PC-9 (cell line): ENCODE measurements at regions not wholly inside any gene's neighbourhood (a gene's known extent, or its start where the extent isn't known, plus 50 kb on each side); places are given as distances from the start of the nearest gene placed in this dataset.

Experiments used
- BruUV-seq: library from RNA; stranded (reverse); fragments of 400-500 nt; replicated peaks from 2 replicates; lab custom pipeline; 2021; lab: Mats Ljungman, UMichigan
- CTCF ChIA-PET: fragments of 300-600 bp; sonication (Branson Sonifier 250); formaldehyde crosslinking; loops from one replicate; lab custom pipeline; 2022; ENCODE audit warnings: antibody characterized with exemption; lab: Charles Lee
- POLR2A ChIA-PET: fragments of 300-600 bp; sonication (Branson Sonifier 250); formaldehyde crosslinking; loops from one replicate; lab custom pipeline; 2022; ENCODE audit warnings: antibody characterized with exemption; ENCODE audit not compliant: unreplicated experiment; lab: Charles Lee
- DNase-seq, 2 experiments: peaks; one replicate each; pipeline versions ENCODE4 v3.0.0 to v3.0.0-alpha.2; 2015 to 2022; ENCODE audit warnings: mixed read lengths in 1 of 2
- H2AFZ ChIP-seq: fragments of 200-600 bp; sonication (generic); 2 replicates; pipeline ENCODE4 v1.8.1; 2017; ENCODE audit warnings: antibody characterized with exemption
- H3F3A ChIP-seq: fragments of 200-600 bp; sonication (generic); 2 replicates; pipeline ENCODE4 v1.8.1; 2017; ENCODE audit warnings: antibody characterized with exemption, mild to moderate bottlenecking, low read depth; ENCODE audit not compliant: insufficient read depth
- H3K27ac ChIP-seq: fragments of 200-600 bp; sonication (generic); 2 replicates; pipeline ENCODE4 v1.6.1; 2016; ENCODE audit warnings: mixed run types
- H3K27me3 ChIP-seq: fragments of 200-600 bp; sonication (generic); 2 replicates; pipeline ENCODE4 v1.6.1; 2016; ENCODE audit warnings: low read depth, mixed run types; ENCODE audit not compliant: insufficient read depth
- H3K36me3 ChIP-seq: fragments of 200-600 bp; sonication (generic); 2 replicates; pipeline ENCODE4 v1.6.1; 2016; ENCODE audit warnings: low read depth, mixed run types
- H3K4me1 ChIP-seq: fragments of 200-600 bp; sonication (generic); replicated peaks from 2 replicates; pipeline ENCODE4 v1.6.1; 2016; ENCODE audit warnings: mixed run types; ENCODE audit not compliant: insufficient read depth
- H3K4me2 ChIP-seq: fragments of 200-600 bp; sonication (generic); 2 replicates; pipeline ENCODE4 v1.6.1; 2017; ENCODE audit warnings: mixed run types
- H3K4me3 ChIP-seq: fragments of 200-600 bp; sonication (generic); 2 replicates; pipeline ENCODE4 v1.6.1; 2016; ENCODE audit warnings: mixed run types
- H3K79me2 ChIP-seq: fragments of 200-600 bp; sonication (generic); 2 replicates; pipeline ENCODE4 v1.6.1; 2017; ENCODE audit warnings: low read depth, mixed run types
- H3K9me2 ChIP-seq: fragments of 200-600 bp; sonication (generic); 2 replicates; pipeline ENCODE4 v1.8.1; 2017; ENCODE audit warnings: mild to moderate bottlenecking; ENCODE audit not compliant: insufficient read depth
- H3K9me3 ChIP-seq: fragments of 200-600 bp; sonication (generic); 2 replicates; pipeline ENCODE4 v1.8.1; 2016; ENCODE audit warnings: low read depth; ENCODE audit not compliant: insufficient read depth
- H4K20me1 ChIP-seq: fragments of 200-600 bp; sonication (generic); 2 replicates; pipeline ENCODE4 v1.8.1; 2017; ENCODE audit not compliant: insufficient read depth
- CTCF ChIP-seq: fragments of 200-600 bp; sonication (generic); conservative IDR thresholded peaks from 2 replicates; pipeline ENCODE4 v1.6.1; 2017; ENCODE audit warnings: mixed run types, antibody characterized with exemption, mild to moderate bottlenecking, moderate library complexity
- EZH2 ChIP-seq: fragments of 200-600 bp; sonication (generic); IDR thresholded peaks from 2 replicates; pipeline ENCODE4 v1.8.0; 2017; ENCODE audit warnings: antibody characterized with exemption, low read depth
- intact Hi-C: fragments of 100-400 bp; cut with micrococcal nuclease; formaldehyde crosslinking; loops from one replicate; pipeline ENCODE4 v1.10.0; 2022; ENCODE audit not compliant: unreplicated experiment

- no peak for DNase-seq
- POLR2A ChIA-PET = interaction anchor here (0.6 kb wide), 1 partner anchor 443 kb away, joined by 4 read pairs; no protein-coding TSS in a partner anchor
Measured at GRCh38 chr3:102686792-102687191, 252.0 kb downstream of the ZPLD1 start.

GRCh38 chr3:102687851-102688555 lies 253.2 kb downstream of the ZPLD1 start:
- H3K9me3 ChIP-seq = no peaks in the 10 kb centered on the region
- intact Hi-C loops = no loop called here
- no peaks in the 10 kb centered on the region for H3K4me1 ChIP-seq

More at GRCh38 chr3:102686792-102687191, 252.0 kb downstream of the ZPLD1 start:
- CTCF ChIA-PET = no interaction called here
- no peak overlapping the region for H3K4me3 ChIP-seq
- H3F3A ChIP-seq = no peaks in the 10 kb centered on the region
- H4K20me1 ChIP-seq = no peaks in the 10 kb centered on the region
- H3K79me2 ChIP-seq = no peaks in the 10 kb centered on the region
- H3K9me3 ChIP-seq = no peaks in the 10 kb centered on the region
- no peaks in the 10 kb centered on the region for H3K36me3 ChIP-seq
- H3K9me2 ChIP-seq = no peaks in the 10 kb centered on the region
- BruUV-seq = no TSS peak
- H3K27me3 ChIP-seq = no peaks in the 10 kb centered on the region
- intact Hi-C loops = no loop called here
- H3K4me2 ChIP-seq = no peak overlapping the region
- no peak overlapping the region for H3K27ac ChIP-seq
- H3K4me1 ChIP-seq = no peaks in the 10 kb centered on the region
- H2AFZ ChIP-seq = no peak overlapping the region
- TF ChIP-seq EZH2 (no peak), CTCF (no peak)

GRCh38 chr3:102688556-102688930 lies 253.7 kb downstream of the ZPLD1 start:
- Histone ChIP-seq H3K4me2 (no peak overlapping the region), H2AFZ (no peak overlapping the region), H3K27ac (no peak overlapping the region), H3K79me2 (no peaks in the 10 kb centered on the region), H4K20me1 (no peaks in the 10 kb centered on the region), H3K9me2 (no peaks in the 10 kb centered on the region), H3K27me3 (no peaks in the 10 kb centered on the region), H3K4me1 (no peaks in the 10 kb centered on the region), H3K36me3 (no peaks in the 10 kb centered on the region), H3K4me3 (no peak overlapping the region), H3F3A (no peaks in the 10 kb centered on the region), H3K9me3 (no peaks in the 10 kb centered on the region)
- POLR2A ChIA-PET = no interaction called here
- intact Hi-C loops = no loop called here
- no TSS peak for BruUV-seq
- TF ChIP-seq CTCF (no peak), EZH2 (no peak)
- CTCF ChIA-PET = no interaction called here
- DNase-seq = no peak

More at GRCh38 chr3:102687851-102688555, 253.2 kb downstream of the ZPLD1 start:
- H2AFZ ChIP-seq = no peak overlapping the region
- no peaks in the 10 kb centered on the region for H4K20me1 ChIP-seq
- no peak for DNase-seq
- TF ChIP-seq EZH2 (no peak), CTCF (no peak)
- no peak overlapping the region for H3K27ac ChIP-seq
- H3K27me3 ChIP-seq = no peaks in the 10 kb centered on the region
- no peaks in the 10 kb centered on the region for H3K9me2 ChIP-seq
- no peak overlapping the region for H3K4me3 ChIP-seq
- H3K36me3 ChIP-seq = no peaks in the 10 kb centered on the region
- no TSS peak for BruUV-seq
- H3K79me2 ChIP-seq = no peaks in the 10 kb centered on the region
- no peaks in the 10 kb centered on the region for H3F3A ChIP-seq
- CTCF ChIA-PET = no interaction called here
- no peak overlapping the region for H3K4me2 ChIP-seq
- POLR2A ChIA-PET = no interaction called here
